ENCODE measurements at regions not wholly inside any gene's neighbourhood (a gene's known extent, or its start where the extent isn't known, plus 50 kb on each side); places are given as distances from the start of the nearest gene placed in this dataset.

- no peak for DNase-seq (ENCODE audit: low read depth in 1 of 2, low spot score in 1 of 2)
These were observed 292.4 kb upstream of the FOXF1 start for GRCh38 chr16:86217891-86218270.

GRCh38 chr16:86218479-86219170 is 291.7 kb upstream of the FOXF1 start:
- in situ Hi-C loops (cut with HindIII; ENCODE audit: low pct_unique_long_range_greater_than_20kb, low sequenced_read_pairs), result no loop called here
- no peak for DNase-seq (ENCODE audit: low read depth in 1 of 2, low spot score in 1 of 2)
- TF ChIP-seq JUND (IDR thresholded peaks at IDR 0.05; ENCODE audit: low read depth), result no peak

More at GRCh38 chr16:86217891-86218270, 292.4 kb upstream of the FOXF1 start:
- TF ChIP-seq JUND (IDR thresholded peaks at IDR 0.05; ENCODE audit: low read depth), result no peak
- in situ Hi-C loops (cut with HindIII; ENCODE audit: low pct_unique_long_range_greater_than_20kb, low sequenced_read_pairs), result no loop called here

GRCh38 chr16:86219655-86220445 is 290.5 kb upstream of the FOXF1 start:
- DNase-seq (ENCODE audit: low read depth in 1 of 2, low spot score in 1 of 2), result no peak
- TF ChIP-seq JUND (IDR thresholded peaks at IDR 0.05; ENCODE audit: low read depth), result no peak
- in situ Hi-C loops (cut with HindIII; ENCODE audit: low pct_unique_long_range_greater_than_20kb, low sequenced_read_pairs), result no loop called here

GRCh38 chr16:86220561-86220960 is 289.8 kb upstream of the FOXF1 start:
- no peak for DNase-seq (ENCODE audit: low read depth in 1 of 2, low spot score in 1 of 2)
- in situ Hi-C loops (cut with HindIII; ENCODE audit: low pct_unique_long_range_greater_than_20kb, low sequenced_read_pairs), result no loop called here
- TF ChIP-seq JUND (IDR thresholded peaks at IDR 0.05; ENCODE audit: low read depth), result no peak

GRCh38 chr16:86221085-86221484 is 289.2 kb upstream of the FOXF1 start:
- DNase-seq (ENCODE audit: low read depth in 1 of 2, low spot score in 1 of 2), result no peak
- in situ Hi-C loops (cut with HindIII; ENCODE audit: low pct_unique_long_range_greater_than_20kb, low sequenced_read_pairs), result no loop called here
- TF ChIP-seq JUND (IDR thresholded peaks at IDR 0.05; ENCODE audit: low read depth), result no peak

GRCh38 chr16:86222547-86222946 is 287.8 kb upstream of the FOXF1 start:
- DNase-seq (ENCODE audit: low read depth in 1 of 2, low spot score in 1 of 2), result no peak
- no peak for TF ChIP-seq JUND (IDR thresholded peaks at IDR 0.05; ENCODE audit: low read depth)
- in situ Hi-C loops (cut with HindIII; ENCODE audit: low pct_unique_long_range_greater_than_20kb, low sequenced_read_pairs), result no loop called here

GRCh38 chr16:86222965-86223551 is 287.3 kb upstream of the FOXF1 start:
- in situ Hi-C loops (cut with HindIII; ENCODE audit: low pct_unique_long_range_greater_than_20kb, low sequenced_read_pairs), result no loop called here
- DNase-seq (ENCODE audit: low read depth in 1 of 2, low spot score in 1 of 2), result no peak
- TF ChIP-seq JUND (IDR thresholded peaks at IDR 0.05; ENCODE audit: low read depth), result no peak

- TF ChIP-seq JUND (IDR thresholded peaks at IDR 0.05; ENCODE audit: low read depth), result no peak
- DNase-seq (ENCODE audit: low read depth in 1 of 2, low spot score in 1 of 2), result peak in 1 of 2 experiments; percentile 44
- in situ Hi-C loops (cut with HindIII; ENCODE audit: low pct_unique_long_range_greater_than_20kb, low sequenced_read_pairs), result no loop called here
These were observed 286.2 kb upstream of the FOXF1 start for GRCh38 chr16:86224126-86224525.

- no peak for DNase-seq (ENCODE audit: low read depth in 1 of 2, low spot score in 1 of 2)
- in situ Hi-C loops (cut with HindIII; ENCODE audit: low pct_unique_long_range_greater_than_20kb, low sequenced_read_pairs), result no loop called here
- TF ChIP-seq JUND (IDR thresholded peaks at IDR 0.05; ENCODE audit: low read depth), result no peak
These were observed 285.7 kb upstream of the FOXF1 start for GRCh38 chr16:86224629-86225028.

GRCh38 chr16:86225905-86226371 is 284.4 kb upstream of the FOXF1 start:
- in situ Hi-C loops (cut with HindIII; ENCODE audit: low pct_unique_long_range_greater_than_20kb, low sequenced_read_pairs), result no loop called here
- DNase-seq (ENCODE audit: low read depth in 1 of 2, low spot score in 1 of 2), result no peak
- no peak for TF ChIP-seq JUND (IDR thresholded peaks at IDR 0.05; ENCODE audit: low read depth)

- in situ Hi-C loops (cut with HindIII; ENCODE audit: low pct_unique_long_range_greater_than_20kb, low sequenced_read_pairs), result no loop called here
- TF ChIP-seq JUND (IDR thresholded peaks at IDR 0.05; ENCODE audit: low read depth), result no peak
- no peak for DNase-seq (ENCODE audit: low read depth in 1 of 2, low spot score in 1 of 2)
These were observed 283.3 kb upstream of the FOXF1 start for GRCh38 chr16:86227041-86227440.

- no peak for TF ChIP-seq JUND (IDR thresholded peaks at IDR 0.05; ENCODE audit: low read depth)
- DNase-seq (ENCODE audit: low read depth in 1 of 2, low spot score in 1 of 2), result no peak
- in situ Hi-C loops (cut with HindIII; ENCODE audit: low pct_unique_long_range_greater_than_20kb, low sequenced_read_pairs), result no loop called here
These were observed 282.5 kb upstream of the FOXF1 start for GRCh38 chr16:86227801-86228200.

GRCh38 chr16:86228713-86229112 is 281.6 kb upstream of the FOXF1 start:
- no peak for DNase-seq (ENCODE audit: low read depth in 1 of 2, low spot score in 1 of 2)
- no peak for TF ChIP-seq JUND (IDR thresholded peaks at IDR 0.05; ENCODE audit: low read depth)
- in situ Hi-C loops (cut with HindIII; ENCODE audit: low pct_unique_long_range_greater_than_20kb, low sequenced_read_pairs), result no loop called here
